Adrenal gland (tissue), 9 donors: ENCODE measurements at regions not wholly inside any gene's neighbourhood (a gene's known extent, or its start where the extent isn't known, plus 50 kb on each side); places are given as distances from the start of the nearest gene placed in this dataset.

Source experiments
- DNase-seq, 7 donors: peaks; one replicate each; pipeline ENCODE4 v3.0.0-alpha.2; 2019 to 2020
- H3K27ac ChIP-seq, 5 donors: fragments of 200-600 bp; sonication (generic) in 4 of 5; 1 replicate in 3 of 5; 2 replicates in 2 of 5; pipeline versions ENCODE4 v1.5.1 to v1.8.0; 2016 to 2020; ENCODE audit warnings: mild to moderate bottlenecking in 1 of 5
- H3K27me3 ChIP-seq: fragments of 200-600 bp; 2 replicates; pipeline ENCODE4 v1.8.0; 2021
- H3K36me3 ChIP-seq, 2 donors: fragments of 200-600 bp; replicated peaks in 1 of 2; 1 replicate in 1 of 2; 2 replicates in 1 of 2; pipeline versions ENCODE4 v1.5.1 to v1.8.0; 2018 to 2022
- H3K4me1 ChIP-seq, 2 donors: fragments of 200-600 bp; replicated peaks in 1 of 2; 1 replicate in 1 of 2; 2 replicates in 1 of 2; pipeline versions ENCODE4 v1.5.1 to v1.8.0; 2018 to 2021
- H3K4me3 ChIP-seq, 4 donors: fragments of 200-600 bp; sonication (generic) in 3 of 4; one replicate each; pipeline ENCODE4 v1.5.1; 2016 to 2018
- H3K9me3 ChIP-seq, 3 donors: fragments of 200-600 bp; sonication (generic) in 1 of 3; replicated peaks in 1 of 3; 1 replicate in 2 of 3; 2 replicates in 1 of 3; pipeline versions ENCODE4 v1.5.1 to v1.8.0; 2016 to 2021
- CTCF ChIP-seq, 6 experiments: fragments of 450-650 bp in 4 of 6; fragments of 200-600 bp in 2 of 6; sonication (generic) in 1 of 6; IDR thresholded peaks; 1 replicate in 5 of 6; 2 replicates in 1 of 6; pipeline versions ENCODE4 v1.5.1 to v1.8.0; 2016 to 2021; ENCODE audit warnings: antibody characterized with exemption in 6 of 6, mild to moderate bottlenecking in 2 of 6, moderate library complexity in 1 of 6
- POLR2A ChIP-seq, 2 donors: fragments of 450-650 bp; IDR thresholded peaks; one replicate each; pipeline ENCODE4 v1.6.1; 2017; ENCODE audit warnings: antibody characterized with exemption in 2 of 2, mild to moderate bottlenecking in 2 of 2, moderate library complexity in 1 of 2
- WGBS, 4 donors: extraction: QIAGEN DNeasy Blood & Tissue Kit in 2 of 4; methylation state at CpG; one replicate each; pipeline versions ENCODE4 v1.1.5 to v1.1.7; 2013 to 2017; 5-methylcytosine and 5-hydroxymethylcytosine counted together
- intact Hi-C, 2 donors: fragments of 100-400 bp; cut with DNase I; formaldehyde crosslinking; loops; one replicate each; pipeline versions ENCODE4 v1.14.1 to v1.15.0; 2022 to 2023
- donor health status: healthy with polysubstance abuse.
- donor health status: Bipolar disorder and iron deficiency.
- donor health status: DM: yes; HTN: yes; CAD: no.
- donor health status: DM: no; HTN: no; CAD: no.
- donor health status: DM: no; HTN: no; CAD: no.

GRCh38 chr1:29515170-29515955 is 279.0 kb downstream of the PTPRU start:
- TF ChIP-seq POLR2A (IDR thresholded peaks at IDR 0.05) (no peak), CTCF (IDR thresholded peaks at IDR 0.05) (no peak)
- DNase-seq, result no peak
- no peaks in the 10 kb centered on the region for H3K27me3 ChIP-seq
- no peak overlapping the region for H3K4me3 ChIP-seq
- no peaks in the 10 kb centered on the region for H3K36me3 ChIP-seq
- H3K4me1 ChIP-seq, result no peaks in the 10 kb centered on the region
- H3K9me3 ChIP-seq, result no peaks in the 10 kb centered on the region
- no peak overlapping the region for H3K27ac ChIP-seq
- intact Hi-C loops, result no loop called here
- WGBS, 4 donors, result 39 to 64% (median 57%) methylated on average over 5 to 7 of the region's 7 CpGs

- no peak for DNase-seq
- WGBS, 4 donors, result 59 to 81% (median 75%) methylated on average over 13 to 18 of the region's 18 CpGs
- no peaks in the 10 kb centered on the region for H3K27me3 ChIP-seq
- no peaks in the 10 kb centered on the region for H3K4me1 ChIP-seq
- no peaks in the 10 kb centered on the region for H3K36me3 ChIP-seq
- intact Hi-C loops, result no loop called here
- no peaks in the 10 kb centered on the region for H3K9me3 ChIP-seq
- H3K4me3 ChIP-seq, result no peak overlapping the region
- no peak overlapping the region for H3K27ac ChIP-seq
- TF ChIP-seq POLR2A (IDR thresholded peaks at IDR 0.05), result no peak
- TF ChIP-seq CTCF (IDR thresholded peaks at IDR 0.05), result no peak
Measured at GRCh38 chr1:29514361-29515169, 278.2 kb downstream of the PTPRU start.

GRCh38 chr1:29513357-29513756 is 277.0 kb downstream of the PTPRU start:
- Histone ChIP-seq H3K4me1 (no peaks in the 10 kb centered on the region), H3K36me3 (no peaks in the 10 kb centered on the region), H3K4me3 (no peak overlapping the region), H3K9me3 (no peaks in the 10 kb centered on the region), H3K27ac (no peak overlapping the region), H3K27me3 (no peaks in the 10 kb centered on the region)
- DNase-seq, result peak in 5 of 7 donors; percentile 21 to 56 (median 25)
- WGBS, 4 donors, result 47 to 72% (median 61%) methylated on average over 5 of the region's 5 CpGs
- intact Hi-C loops, result no loop called here
- peak in 4 of 6 experiments; percentile 18 to 39 (median 24) for TF ChIP-seq CTCF (IDR thresholded peaks at IDR 0.05)
- TF ChIP-seq POLR2A (IDR thresholded peaks at IDR 0.05), result no peak

GRCh38 chr1:29511436-29511835 is 275.1 kb downstream of the PTPRU start:
- 60 to 78% (median 71%) methylated on average over 6 of the region's 6 CpGs for WGBS, 4 donors
- intact Hi-C loops, result no loop called here
- no peak overlapping the region for H3K27ac ChIP-seq
- H3K4me1 ChIP-seq, result no peaks in the 10 kb centered on the region
- no peak for DNase-seq
- H3K27me3 ChIP-seq, result no peaks in the 10 kb centered on the region
- H3K4me3 ChIP-seq, result no peak overlapping the region
- H3K36me3 ChIP-seq, result no peaks in the 10 kb centered on the region
- H3K9me3 ChIP-seq, result no peaks in the 10 kb centered on the region
- TF ChIP-seq POLR2A (IDR thresholded peaks at IDR 0.05) (no peak), CTCF (IDR thresholded peaks at IDR 0.05) (no peak)
